GM18498 (cell line): ENCODE measurements at regions not wholly inside any gene's neighbourhood (a gene's known extent, or its start where the extent isn't known, plus 50 kb on each side); places are given as distances from the start of the nearest gene placed in this dataset.
"Not testable (repeated sequence)": the region's sequence is repeated elsewhere in the genome, so short reads cannot be mapped to it uniquely, and the experiment has no call there.

Source experiments
- ATAC-seq: cut with Tn5 transposase; IDR thresholded peaks from one replicate; pipeline ENCODE4 v1.9.1; 2021; ENCODE audit warnings: mild to moderate bottlenecking, moderate library complexity; ENCODE audit not compliant: unreplicated experiment

- no peak for ATAC-seq
Measured at GRCh38 chr2:44051593-44052347, 56.0 kb upstream of the LRPPRC start.

DNA sequence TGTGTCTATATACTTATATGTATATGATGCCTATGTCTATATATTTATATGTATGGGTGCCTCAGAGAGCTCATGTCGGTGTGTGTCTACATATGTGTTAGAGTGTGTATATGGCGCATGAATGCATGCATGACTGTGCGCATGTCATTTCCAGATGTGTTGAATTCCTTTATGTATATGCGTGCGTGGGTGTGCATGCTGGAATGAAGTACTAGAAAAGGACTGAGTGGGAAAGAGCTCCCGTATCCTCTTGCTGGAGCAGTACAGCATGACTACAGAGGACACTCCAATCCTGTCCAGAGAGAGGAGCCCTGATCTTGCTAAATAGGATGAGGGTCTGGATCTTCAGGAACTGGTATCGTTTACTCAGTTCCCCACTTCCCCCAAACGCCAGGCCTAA, 56.8 kb upstream of the LRPPRC start:
- no peak for ATAC-seq

DNA sequence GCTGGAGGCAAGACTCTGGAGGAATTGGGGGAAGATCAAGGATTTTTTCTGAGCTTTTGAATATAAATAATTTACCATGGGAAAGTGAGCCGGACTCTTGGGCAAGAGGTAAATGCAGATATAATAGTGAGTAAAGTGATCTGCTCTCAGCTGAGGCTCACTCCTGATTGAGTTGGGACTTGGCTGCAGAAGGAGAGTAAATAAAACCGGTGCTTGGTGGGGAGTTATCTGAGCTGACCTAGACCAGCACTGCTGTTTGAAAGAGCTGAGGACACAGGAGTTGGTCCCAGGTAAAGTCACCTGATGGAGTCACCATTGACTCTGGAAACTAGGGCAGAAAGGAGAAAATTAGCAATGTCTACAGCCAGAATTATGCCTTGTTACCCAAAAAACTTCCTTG, 57.3 kb upstream of the LRPPRC start:
- ATAC-seq = no peak

DNA sequence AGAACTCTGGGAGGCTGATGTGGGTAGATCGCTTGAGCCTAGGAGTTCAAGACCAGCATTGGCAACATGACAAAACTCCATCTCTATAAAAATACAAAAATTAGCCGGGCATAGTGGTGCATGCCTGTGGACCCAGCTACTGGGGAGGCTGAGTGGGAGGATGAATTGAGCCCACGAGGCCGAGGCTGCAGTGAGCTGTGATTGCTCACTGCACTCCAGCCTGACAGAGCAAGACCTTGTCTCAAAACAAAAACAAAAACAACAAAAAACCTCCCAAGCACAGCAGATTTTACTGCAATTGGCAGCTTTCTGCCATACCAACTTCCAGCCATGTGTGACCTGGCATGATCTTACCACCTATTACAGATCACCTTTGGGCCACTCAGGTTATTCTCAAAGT, 57.7 kb upstream of the LRPPRC start:
- no peak for ATAC-seq

DNA sequence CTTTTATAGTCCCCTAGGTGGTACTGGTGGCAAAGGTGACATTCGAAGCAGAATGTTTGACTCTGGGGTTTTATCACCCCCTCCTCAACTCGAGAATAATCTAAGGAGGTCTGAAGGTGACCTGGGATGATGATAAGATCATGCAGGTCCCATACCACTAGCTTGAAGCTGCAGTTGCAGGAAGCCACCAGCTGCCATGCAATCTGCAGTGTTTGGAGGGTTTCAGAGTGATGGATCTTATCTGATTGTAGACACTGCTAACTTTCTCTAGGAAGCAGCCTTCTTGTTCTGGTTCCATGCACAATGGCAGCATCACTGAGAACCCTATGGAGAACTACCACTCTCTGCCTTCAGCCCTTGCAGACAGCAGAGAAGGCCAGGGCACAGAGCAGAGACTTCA, 59.4 kb upstream of the LRPPRC start:
- no peak for ATAC-seq

DNA sequence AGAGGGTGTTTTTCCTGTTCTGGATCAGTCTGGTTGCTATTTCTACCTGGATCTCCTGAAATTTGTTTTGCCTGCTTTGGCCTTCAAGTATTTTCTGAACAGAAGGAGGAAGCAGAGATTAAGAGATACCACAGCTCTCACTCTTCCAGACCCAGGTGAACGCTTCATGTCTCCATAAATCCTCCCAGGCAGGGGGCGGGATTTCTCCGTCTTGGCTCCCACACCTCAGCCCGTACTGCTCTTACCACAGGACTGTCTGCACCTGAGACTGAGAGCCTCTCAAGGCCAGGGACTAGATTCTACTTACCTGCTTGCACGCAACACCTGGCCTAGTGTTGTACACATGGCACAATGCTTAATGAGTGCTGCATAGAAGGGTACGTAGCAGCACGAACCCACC, 59.9 kb upstream of the LRPPRC start:
- no peak for ATAC-seq

- no peak for ATAC-seq
Measured at GRCh38 chr2:44056947-44057346, 61.2 kb upstream of the LRPPRC start.

DNA sequence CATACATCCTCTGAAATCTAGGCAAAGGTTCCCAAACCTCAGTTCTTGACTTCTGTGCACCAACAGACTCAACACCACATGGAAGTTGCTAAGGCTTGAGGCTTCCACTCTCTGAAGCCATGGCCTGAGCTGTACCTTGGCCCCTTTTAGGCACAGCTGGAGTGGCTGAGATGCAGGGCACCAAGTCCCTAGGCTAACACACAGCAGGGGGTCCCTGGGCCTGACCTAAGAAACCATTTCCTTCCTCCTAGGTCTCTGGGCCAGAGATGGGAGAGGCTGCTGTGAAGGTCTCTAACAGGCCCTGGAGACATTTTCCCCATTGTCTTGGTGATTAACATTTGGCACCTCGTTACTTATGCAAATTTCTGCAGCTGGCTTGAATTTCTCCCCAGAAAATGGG, 64.5 kb upstream of the LRPPRC start:
- not testable (repeated sequence) for ATAC-seq

DNA sequence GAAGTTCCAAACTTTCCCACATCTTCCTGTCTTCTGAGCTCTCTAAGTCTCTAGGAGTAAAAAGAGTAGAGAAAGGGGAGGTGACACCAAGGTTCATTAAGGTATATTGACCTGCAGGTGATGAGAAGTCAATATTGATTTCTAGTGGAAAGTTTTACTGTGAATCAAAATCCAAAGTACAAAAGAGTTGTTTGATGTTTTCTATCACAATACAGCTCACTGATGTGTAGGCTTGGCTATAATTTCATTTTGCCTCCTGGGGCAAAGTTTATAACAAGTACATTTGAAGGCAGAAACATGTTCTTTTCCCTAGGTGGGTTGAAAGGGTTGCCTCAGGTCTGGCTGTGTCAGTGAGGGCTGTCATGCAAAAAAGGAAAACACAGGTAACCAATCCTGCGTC, 65.2 kb upstream of the LRPPRC start:
- ATAC-seq = no peak

GRCh38 chr2:44061469-44061868, 65.7 kb upstream of the LRPPRC start:
- ATAC-seq = no peak

GRCh38 chr2:44061876-44062275, 66.1 kb upstream of the LRPPRC start:
- ATAC-seq = no peak

GRCh38 chr2:44063033-44063432, 67.2 kb upstream of the LRPPRC start:
- no peak for ATAC-seq

DNA sequence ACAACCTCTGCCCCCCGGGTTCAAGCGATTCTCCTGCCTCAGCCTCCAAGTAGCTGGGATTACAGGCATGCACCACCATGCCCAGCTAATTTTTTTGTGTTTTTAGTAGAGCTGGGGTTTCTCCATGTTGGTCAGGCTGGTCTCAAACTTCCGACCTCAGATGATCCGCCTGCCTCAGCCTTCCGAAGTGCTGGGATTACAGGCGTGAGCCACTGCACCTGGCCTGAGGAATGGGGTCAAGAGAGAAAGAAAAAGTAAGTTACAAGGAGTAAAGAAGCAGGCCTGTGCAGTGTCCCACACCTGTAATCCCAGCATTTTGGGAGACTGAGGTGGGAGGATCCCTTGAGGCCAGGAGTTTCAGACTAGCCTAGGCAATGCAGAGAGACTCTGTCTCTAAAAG, 68.5 kb upstream of the LRPPRC start:
- ATAC-seq = not testable (repeated sequence)

- ATAC-seq = not testable (repeated sequence)
Measured at GRCh38 chr2:44067012-44067790, 71.4 kb upstream of the LRPPRC start.

GRCh38 chr2:44067791-44068181, 72.0 kb upstream of the LRPPRC start:
- not testable (repeated sequence) for ATAC-seq

DNA sequence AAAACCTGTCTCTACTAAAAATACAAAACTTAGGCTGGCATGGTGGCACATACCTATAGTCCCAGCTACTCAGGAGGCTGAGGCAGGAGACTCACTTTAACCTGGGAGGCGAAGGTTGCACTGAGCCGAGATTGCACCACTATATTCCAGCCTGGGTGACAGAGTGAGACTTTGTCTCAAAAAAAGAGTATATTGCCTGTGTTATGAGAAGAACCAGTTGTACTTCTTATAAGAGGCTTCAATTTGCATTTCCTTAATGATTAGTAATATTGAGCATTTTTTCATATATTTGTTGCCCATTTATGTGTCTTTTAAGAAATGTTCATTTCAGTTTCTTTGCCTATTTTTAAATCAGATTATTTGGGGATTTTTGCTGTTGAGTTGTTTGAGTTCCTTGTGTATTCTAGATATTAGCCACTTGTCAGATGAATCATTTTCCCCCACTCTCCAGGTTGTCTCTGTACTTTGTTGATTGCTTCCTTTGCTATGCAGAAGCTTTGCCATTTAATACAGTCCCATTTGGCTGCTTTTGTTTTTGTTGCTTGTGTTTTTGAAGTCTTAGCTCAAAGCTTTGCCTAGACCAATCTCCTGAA, 75.8 kb upstream of the LRPPRC start:
- no peak for ATAC-seq

GRCh38 chr2:44073667-44074066, 77.9 kb upstream of the LRPPRC start:
- not testable (repeated sequence) for ATAC-seq

DNA sequence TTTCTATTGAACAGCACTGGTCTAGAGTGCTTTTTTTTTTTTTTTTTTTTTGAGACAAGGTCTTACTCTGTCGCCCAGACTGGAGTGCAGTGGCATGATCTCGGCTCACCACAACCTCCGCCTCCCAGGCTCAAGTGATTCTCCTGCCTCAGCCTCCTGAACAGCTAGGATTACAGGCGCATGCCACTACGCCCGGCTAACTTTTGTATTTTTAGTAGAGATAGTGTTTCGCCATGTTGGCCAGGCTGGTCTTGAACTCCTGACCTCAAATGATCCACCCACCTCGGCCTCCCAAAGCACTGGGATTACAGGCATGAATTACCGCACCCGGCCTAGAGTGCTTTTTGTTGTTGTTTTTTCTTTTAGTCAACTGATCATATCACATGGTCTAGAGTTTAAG, 79.0 kb upstream of the LRPPRC start:
- not testable (repeated sequence) for ATAC-seq

GRCh38 chr2:44075541-44075940, 79.8 kb upstream of the LRPPRC start:
- no peak for ATAC-seq

DNA sequence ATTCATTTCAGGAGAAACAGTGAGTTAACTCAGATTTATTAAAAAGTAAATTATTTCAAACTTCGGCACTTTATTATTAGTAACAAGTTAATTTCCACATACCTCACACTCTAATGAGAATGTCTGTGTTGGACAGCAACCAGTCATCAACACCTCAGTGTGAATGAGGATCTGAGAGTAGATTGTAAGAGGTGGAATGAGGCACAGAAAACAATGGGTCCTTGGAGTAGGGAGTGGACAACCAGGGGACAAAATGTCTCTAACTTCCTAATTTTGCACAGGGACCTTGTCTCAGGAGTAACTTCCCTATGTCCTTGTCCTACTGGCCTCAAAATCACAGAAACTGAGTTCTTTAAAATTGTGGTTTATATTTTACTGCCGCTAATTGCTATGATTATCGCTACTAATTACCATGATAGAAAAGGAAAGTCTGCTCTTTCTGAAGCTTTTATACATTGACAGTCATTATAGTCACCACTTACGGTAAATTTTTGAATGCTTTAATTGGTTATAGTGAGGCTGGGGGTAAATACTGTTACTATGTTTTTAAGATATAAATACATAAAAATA, 82.2 kb upstream of the LRPPRC start:
- no peak for ATAC-seq

DNA sequence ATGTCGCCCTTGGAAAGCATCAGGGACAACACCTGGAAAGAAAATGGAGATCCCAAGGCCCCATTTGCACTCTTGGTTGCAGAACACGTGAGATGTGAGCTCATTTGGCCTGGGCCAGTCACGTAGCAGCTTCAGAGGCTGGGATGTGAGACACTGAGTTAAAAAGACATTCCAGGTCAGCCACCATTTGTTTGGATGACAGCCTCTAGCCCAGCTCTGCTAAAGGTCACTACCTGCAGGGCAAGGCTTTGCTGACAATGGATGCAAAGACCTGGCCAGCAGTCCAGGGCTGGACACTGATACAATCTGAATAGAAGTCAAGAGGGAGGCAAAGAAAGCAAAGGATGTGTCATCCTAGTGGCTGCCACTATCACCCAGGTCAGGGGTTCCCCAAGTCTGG, 83.9 kb upstream of the LRPPRC start:
- no peak for ATAC-seq

DNA sequence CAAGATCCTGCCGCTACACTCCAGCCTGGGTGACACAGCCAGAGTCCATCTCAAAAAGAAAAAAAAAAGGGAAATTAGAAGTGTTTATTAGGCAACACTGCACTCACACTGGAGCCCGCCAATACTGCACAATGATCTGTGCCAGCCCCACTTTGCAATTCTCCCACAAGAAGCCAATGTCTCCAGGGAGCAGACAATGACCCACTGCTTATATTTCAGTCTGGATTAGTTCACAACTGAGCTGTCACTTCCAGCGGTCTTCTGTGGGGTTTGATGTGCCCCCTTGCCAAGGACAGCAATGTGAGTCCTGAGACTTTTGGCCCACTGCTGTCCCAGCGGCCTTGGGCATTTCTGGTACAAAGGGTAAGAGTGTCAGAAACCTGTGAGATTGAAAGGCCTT, 85.6 kb upstream of the PPM1B start:
- no peak for ATAC-seq
